ENCODE measurements at regions not wholly inside any gene's neighbourhood (a gene's known extent, or its start where the extent isn't known, plus 50 kb on each side); places are given as distances from the start of the nearest gene placed in this dataset.

DNA sequence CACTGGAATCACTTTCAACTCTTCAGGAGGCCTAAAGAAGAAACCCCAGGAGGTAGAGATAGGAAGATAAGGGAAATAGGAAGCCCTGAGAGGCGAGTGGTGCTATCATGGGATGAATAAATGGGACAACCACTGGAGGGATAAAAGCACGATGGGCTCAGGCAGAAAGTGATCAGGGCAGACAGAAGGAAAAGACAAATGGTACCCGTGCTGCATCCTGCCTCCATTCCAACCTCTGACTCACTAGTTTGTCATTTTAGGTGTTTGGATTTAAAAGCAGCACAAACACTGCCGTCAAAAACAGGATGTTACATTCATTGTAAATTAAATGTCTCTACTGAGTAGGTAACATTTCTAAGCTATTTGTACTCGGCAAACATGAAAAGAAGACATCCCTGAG, 314.3 kb upstream of the HTR2A start:
- Mint-ChIP-seq H3K9me3 (no peaks in the 10 kb centered on the region), H3K4me1 (no peaks in the 10 kb centered on the region)

DNA sequence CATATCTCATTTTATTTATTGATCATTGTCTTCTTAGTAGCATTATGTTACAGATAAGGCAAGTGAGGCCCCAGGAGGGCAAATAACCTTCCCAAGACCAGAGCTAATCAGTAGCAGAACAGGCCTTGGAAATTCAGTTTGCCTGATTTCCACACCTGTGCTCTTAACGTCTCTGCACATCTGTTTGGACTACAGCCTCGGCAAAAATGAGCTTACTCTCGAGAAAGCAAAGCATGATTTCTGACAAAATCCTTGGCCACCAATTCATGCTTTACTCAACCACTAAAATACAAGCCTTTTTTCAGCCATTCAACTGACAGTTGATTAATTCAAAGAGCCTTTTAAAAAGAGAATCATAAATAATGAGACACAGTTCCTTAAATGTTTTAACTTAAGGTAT, 309.3 kb upstream of the HTR2A start:
- Mint-ChIP-seq H3K9me3 (peaks cover 6% of the 10 kb centered on the region), H3K4me1 (no peaks in the 10 kb centered on the region), H3K4me3 (no peak overlapping the region), H3K36me3 (ENCODE audit: low read depth) (no peaks in the 10 kb centered on the region), H3K27ac (no peak overlapping the region), H3K27me3 (no peaks in the 10 kb centered on the region)
- no peak for DNase-seq
- intact Hi-C loops (cut with micrococcal nuclease): no loop called here

More for the DNA sequence above, 314.3 kb upstream of the HTR2A start:
- Mint-ChIP-seq H3K36me3 (ENCODE audit: low read depth) (no peaks in the 10 kb centered on the region), H3K27ac (no peak overlapping the region), H3K4me3 (no peak overlapping the region), H3K27me3 (no peaks in the 10 kb centered on the region)
- intact Hi-C loops (cut with micrococcal nuclease): no loop called here
- DNase-seq: no peak

DNA sequence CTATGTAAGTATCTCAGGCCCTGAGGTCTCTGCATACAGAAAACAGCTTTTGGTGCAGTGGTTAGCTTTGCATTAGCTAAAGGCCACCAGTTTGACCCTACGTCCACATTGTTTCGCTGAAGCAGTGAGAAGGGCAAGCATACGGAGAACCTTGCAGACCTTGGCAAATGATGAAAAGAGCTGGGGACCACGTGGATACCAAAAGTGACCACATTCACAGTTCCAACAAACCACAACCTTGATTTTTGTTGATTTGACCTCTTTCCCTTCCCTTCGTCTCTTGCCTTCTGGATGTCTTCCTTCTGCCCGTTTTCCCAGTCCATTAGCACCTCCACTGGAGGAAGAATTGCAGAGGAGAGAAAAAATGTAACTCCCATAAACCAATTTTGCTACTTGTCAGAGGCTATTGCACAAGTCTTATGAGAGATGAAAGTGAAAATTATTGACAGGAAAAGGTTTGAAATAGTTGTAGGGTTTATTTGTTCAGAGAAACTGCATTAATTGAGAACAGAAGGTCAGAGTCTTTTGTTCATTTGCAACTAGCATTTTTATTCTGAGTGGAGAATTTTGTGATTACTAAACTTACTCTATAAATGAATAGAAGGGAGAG, 293.9 kb upstream of the HTR2A start:
- H3K4me1 Mint-ChIP-seq: no peaks in the 10 kb centered on the region
- peaks cover 2% of the 10 kb centered on the region for H3K27me3 Mint-ChIP-seq
- H3K36me3 Mint-ChIP-seq (ENCODE audit: low read depth): no peaks in the 10 kb centered on the region
- no peak overlapping the region for H3K27ac Mint-ChIP-seq
- no peak overlapping the region for H3K4me3 Mint-ChIP-seq
- intact Hi-C loops (cut with micrococcal nuclease): no loop called here
- DNase-seq: no peak
- no peaks in the 10 kb centered on the region for H3K9me3 Mint-ChIP-seq

DNA sequence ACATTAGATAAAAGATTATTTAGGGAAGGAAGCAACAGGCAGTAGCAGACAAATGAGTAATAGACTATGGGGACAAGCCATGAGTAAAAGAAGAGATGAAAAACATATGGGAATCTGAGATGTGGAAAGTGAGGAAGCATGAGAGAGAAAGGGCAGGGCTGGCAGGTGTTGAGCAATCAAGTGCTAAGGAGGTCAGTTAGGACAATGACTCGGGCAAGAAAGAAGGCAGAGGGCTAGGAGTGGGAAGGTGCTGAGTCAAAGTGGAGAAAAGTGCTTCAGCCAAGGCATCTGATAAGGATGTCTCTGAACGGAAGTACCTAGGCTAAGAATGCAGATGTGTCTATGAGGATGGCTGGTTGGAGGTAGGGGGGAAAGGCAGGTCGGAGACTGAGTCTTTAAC, 291.9 kb upstream of the HTR2A start:
- H3K9me3 Mint-ChIP-seq: no peaks in the 10 kb centered on the region
- H3K27me3 Mint-ChIP-seq: peaks cover 2% of the 10 kb centered on the region
- intact Hi-C loops (cut with micrococcal nuclease): no loop called here
- no peak overlapping the region for H3K4me3 Mint-ChIP-seq
- H3K27ac Mint-ChIP-seq: no peak overlapping the region
- H3K36me3 Mint-ChIP-seq (ENCODE audit: low read depth): no peaks in the 10 kb centered on the region
- no peaks in the 10 kb centered on the region for H3K4me1 Mint-ChIP-seq
- no peak for DNase-seq

DNA sequence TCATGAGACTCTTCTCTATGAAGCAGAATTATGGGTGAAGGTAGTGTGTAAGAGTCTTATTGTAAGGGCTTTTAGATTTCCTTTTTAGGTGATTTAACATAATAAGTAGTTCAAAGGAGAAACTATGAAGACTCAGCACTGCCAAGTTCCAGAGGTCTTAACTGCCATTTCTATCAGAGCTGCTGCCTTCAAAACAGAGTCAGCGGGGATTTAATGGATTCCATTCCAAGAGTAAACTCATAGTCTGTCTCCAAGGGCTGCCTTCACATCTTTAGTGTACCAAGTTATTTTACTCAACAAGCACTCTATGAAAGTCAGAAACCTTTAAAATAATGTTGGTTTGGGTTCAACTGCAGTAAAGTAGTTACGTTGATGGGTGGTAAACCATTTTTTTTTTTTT, 289.6 kb upstream of the HTR2A start:
- Mint-ChIP-seq H3K27ac (no peak overlapping the region), H3K4me3 (no peak overlapping the region), H3K4me1 (no peaks in the 10 kb centered on the region), H3K36me3 (ENCODE audit: low read depth) (no peaks in the 10 kb centered on the region), H3K9me3 (no peaks in the 10 kb centered on the region), H3K27me3 (peaks cover 2% of the 10 kb centered on the region)
- DNase-seq: no peak
- intact Hi-C loops (cut with micrococcal nuclease): no loop called here

DNA sequence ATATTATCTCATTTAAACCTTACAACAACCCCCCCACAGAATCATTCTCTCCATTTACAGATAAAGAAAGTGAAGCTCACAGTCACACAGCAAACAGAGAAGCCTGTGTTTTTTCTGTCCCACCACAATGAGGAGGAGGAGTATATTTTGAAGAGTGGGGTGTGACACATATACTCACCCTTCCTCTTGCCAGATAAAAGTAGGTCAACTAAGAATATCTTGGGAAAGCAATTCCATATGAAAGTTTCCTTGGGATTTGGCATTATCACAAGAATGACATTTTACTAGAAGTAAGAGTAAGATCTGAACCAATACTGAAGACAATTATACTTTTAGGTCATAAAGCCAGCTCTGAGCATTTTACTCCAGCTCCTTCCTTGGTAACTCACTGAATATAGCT, 287.5 kb upstream of the HTR2A start:
- Mint-ChIP-seq H3K4me1 (no peaks in the 10 kb centered on the region), H3K4me3 (no peak overlapping the region), H3K9me3 (no peaks in the 10 kb centered on the region), H3K36me3 (ENCODE audit: low read depth) (no peaks in the 10 kb centered on the region), H3K27ac (no peak overlapping the region), H3K27me3 (no peaks in the 10 kb centered on the region)
- intact Hi-C loops (cut with micrococcal nuclease): no loop called here
- DNase-seq: no peak

DNA sequence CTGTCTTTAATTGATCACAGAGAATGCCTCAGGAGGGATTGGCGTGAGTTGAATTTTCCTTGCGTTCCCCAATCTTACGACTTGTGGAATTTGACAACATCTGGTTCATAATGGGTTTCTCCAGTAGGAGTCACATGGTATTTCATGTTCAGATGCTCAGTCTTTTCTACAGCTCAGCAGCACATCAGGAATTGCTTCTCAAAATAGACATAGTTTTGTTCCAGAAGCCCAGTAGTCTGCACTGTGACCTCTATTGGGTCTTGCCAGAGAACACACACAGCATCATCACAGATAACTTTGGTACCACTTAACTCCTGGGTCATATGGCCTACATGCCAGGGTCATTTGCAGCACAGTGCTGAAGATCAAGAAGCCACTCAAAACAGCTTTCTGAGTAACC, 282.5 kb upstream of the HTR2A start:
- intact Hi-C loops (cut with micrococcal nuclease): no loop called here
- Mint-ChIP-seq H3K9me3 (no peaks in the 10 kb centered on the region), H3K36me3 (ENCODE audit: low read depth) (no peaks in the 10 kb centered on the region), H3K4me3 (no peak overlapping the region), H3K4me1 (no peaks in the 10 kb centered on the region), H3K27ac (no peak overlapping the region), H3K27me3 (no peaks in the 10 kb centered on the region)
- no peak for DNase-seq

DNA sequence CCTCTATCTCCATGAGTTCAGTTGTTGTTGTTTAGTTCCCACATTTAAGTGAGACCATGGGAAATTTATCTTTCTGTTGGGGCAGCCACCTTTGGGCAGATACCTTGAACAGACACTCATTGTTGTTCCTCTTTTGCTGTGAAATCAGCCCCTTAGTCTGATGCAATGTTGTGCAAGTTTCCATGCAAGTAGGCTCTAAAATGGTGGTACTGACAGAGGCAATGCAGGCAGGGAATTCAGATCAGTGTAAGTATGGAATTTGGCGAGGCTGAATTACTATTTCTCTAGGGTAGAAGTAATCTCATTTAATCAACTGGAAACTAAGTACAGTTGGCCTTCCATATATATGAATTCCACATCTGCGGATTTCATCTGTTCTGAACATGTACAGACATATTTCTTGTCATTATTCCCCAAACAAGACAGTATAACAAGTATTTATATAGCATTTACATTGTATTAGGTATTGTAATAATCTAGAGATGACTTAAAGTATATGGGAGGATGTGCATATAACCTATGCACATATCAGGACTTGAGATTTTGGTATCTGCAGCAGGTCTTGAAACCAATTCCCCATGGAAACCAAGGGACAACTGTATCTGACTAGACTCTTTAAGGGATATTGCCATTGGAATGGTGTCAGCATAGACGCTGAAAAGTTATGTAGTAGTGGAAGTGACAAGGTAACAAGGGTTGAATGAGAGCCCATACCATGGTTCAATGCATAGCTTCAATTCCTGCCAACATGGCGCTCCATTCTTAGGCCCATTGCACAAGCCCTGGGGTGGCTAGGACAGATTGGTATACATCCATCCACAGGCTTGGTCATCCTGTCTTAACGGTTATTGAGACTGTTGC, 281.5 kb upstream of the HTR2A start:
- DNase-seq: no peak
- no peak overlapping the region for H3K27ac Mint-ChIP-seq
- H3K9me3 Mint-ChIP-seq: no peaks in the 10 kb centered on the region
- no peaks in the 10 kb centered on the region for H3K4me1 Mint-ChIP-seq
- intact Hi-C loops (cut with micrococcal nuclease): no loop called here
- H3K36me3 Mint-ChIP-seq (ENCODE audit: low read depth): no peaks in the 10 kb centered on the region
- no peaks in the 10 kb centered on the region for H3K27me3 Mint-ChIP-seq
- H3K4me3 Mint-ChIP-seq: no peak overlapping the region

DNA sequence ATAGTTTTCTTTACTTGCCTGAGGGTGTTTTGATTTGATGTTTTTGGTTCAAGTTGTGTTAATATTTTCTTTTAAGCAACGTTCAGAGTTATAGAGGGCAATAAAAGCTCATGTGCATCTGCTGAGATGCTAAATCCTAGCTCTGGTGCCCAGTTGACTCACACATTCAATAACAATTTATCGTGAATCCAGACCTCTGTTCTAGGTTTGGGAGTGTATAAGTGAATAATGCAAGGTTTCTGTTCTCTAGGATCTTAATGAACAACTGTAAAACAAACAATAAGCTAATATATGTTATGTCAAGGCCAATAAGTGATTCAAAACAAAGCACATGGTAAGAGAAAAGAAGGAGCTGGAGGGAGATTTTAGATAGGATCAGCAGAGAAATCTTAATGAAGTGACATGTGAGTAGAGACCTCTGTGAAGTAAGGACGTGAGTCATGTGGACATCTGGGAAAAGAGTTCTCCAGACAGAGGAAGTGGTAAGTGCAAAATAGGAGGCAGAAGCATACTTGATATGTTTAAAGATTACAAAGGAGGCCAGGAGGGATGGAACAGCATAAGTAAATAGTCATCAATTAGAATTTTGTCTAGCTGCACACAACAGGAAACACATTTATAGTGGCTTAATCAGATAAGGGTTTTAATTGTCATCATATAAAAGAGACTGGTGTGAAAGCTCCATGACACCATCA, 278.5 kb upstream of the HTR2A start:
- Mint-ChIP-seq H3K9me3 (no peaks in the 10 kb centered on the region), H3K27me3 (no peaks in the 10 kb centered on the region), H3K27ac (no peak overlapping the region), H3K36me3 (ENCODE audit: low read depth) (no peaks in the 10 kb centered on the region), H3K4me3 (no peak overlapping the region), H3K4me1 (no peaks in the 10 kb centered on the region)
- no peak for DNase-seq
- intact Hi-C loops (cut with micrococcal nuclease): no loop called here

DNA sequence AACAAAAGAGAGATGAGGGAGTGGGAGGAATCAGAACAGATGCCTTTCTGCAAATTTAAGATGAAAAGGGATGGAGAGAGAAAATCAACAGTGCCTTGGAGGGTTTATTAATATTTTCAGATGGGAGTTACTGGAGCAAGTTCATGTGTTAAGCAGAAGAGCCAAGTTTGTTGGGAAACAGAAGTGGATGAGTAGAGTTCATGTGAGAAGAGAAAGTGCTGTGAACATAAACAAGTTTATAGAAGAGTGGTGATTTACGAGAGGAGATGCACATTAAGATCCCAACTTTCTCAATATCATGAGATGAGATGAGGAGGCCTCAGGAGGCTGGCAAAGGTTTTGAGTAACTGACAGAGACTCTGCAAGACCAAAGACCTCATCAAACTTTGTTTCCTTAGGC, 274.1 kb upstream of the HTR2A start:
- intact Hi-C loops (cut with micrococcal nuclease): no loop called here
- Mint-ChIP-seq H3K27me3 (no peaks in the 10 kb centered on the region), H3K4me3 (no peak overlapping the region), H3K27ac (no peak overlapping the region), H3K36me3 (ENCODE audit: low read depth) (no peaks in the 10 kb centered on the region), H3K4me1 (no peaks in the 10 kb centered on the region), H3K9me3 (no peaks in the 10 kb centered on the region)
- DNase-seq: no peak

DNA sequence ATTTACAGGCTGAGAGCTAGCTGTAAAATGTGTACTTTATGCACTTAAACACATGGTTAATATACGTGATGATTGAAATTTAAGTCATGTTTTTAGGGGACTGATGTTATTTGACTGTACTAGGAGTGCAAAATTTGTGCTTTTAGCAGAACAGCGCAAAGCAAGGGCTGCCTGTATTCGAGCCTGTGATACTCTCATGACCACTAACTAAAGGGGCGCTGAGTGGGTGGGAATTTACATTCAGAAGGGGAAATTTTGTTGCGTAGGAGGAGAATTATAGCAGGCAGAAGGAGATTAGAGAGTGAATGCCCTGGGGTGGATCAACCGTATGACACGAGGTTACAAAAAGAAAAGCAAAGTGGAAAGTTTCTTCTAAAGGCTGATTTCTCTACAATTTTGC, 271.8 kb upstream of the HTR2A start:
- Mint-ChIP-seq H3K27ac (no peak overlapping the region), H3K27me3 (no peaks in the 10 kb centered on the region), H3K36me3 (ENCODE audit: low read depth) (no peaks in the 10 kb centered on the region)

DNA sequence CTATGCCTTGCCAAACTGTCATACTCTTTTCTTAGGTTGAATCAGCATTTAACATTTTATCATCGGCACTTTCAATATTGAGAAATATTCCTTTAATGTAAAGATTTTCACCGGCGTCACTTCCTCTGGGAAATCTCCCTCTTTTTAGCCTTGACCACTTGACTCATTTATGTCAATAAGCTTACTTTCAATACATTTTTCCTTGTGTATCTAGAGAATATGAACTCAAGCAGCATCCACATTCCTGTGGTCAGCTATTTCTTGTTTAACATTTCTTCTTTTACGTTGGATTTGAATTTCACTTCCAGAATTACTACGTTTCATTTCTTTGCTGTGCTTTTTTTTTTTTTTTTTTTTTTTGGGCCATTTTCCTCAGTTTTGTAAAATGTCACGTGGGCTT, 271.2 kb upstream of the HTR2A start:
- intact Hi-C loops (cut with micrococcal nuclease): no loop called here
- Mint-ChIP-seq H3K4me1 (no peaks in the 10 kb centered on the region), H3K27me3 (no peaks in the 10 kb centered on the region), H3K9me3 (no peaks in the 10 kb centered on the region), H3K27ac (no peak overlapping the region), H3K4me3 (no peak overlapping the region), H3K36me3 (ENCODE audit: low read depth) (no peaks in the 10 kb centered on the region)
- no peak for DNase-seq

More for the DNA sequence above, 271.8 kb upstream of the HTR2A start:
- Mint-ChIP-seq H3K4me3 (no peak overlapping the region), H3K4me1 (no peaks in the 10 kb centered on the region), H3K9me3 (no peaks in the 10 kb centered on the region)
- intact Hi-C loops (cut with micrococcal nuclease): no loop called here
- no peak for DNase-seq

DNA sequence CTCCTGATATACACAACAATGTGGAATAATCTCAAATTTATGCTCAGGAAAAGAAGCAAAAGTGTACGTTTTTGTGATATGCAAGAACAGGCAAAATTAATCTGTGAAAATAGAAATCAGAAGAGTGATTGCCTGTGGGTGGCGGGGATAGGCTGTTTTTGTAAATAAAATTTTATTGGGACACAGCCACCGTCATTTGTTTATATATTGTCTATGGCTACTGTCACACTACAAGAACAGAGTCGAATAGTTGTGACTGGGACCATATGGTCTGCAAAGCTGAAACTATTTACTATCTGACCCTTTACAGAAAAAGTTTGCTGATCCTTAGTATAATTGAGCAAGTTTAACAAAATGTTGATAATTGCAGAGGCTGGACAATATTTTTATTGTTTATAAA, 269.5 kb upstream of the HTR2A start:
- Mint-ChIP-seq H3K27ac (no peak overlapping the region), H3K4me3 (no peak overlapping the region), H3K4me1 (no peaks in the 10 kb centered on the region), H3K9me3 (no peaks in the 10 kb centered on the region), H3K36me3 (ENCODE audit: low read depth) (no peaks in the 10 kb centered on the region), H3K27me3 (no peaks in the 10 kb centered on the region)
- no peak for DNase-seq
- intact Hi-C loops (cut with micrococcal nuclease): no loop called here

DNA sequence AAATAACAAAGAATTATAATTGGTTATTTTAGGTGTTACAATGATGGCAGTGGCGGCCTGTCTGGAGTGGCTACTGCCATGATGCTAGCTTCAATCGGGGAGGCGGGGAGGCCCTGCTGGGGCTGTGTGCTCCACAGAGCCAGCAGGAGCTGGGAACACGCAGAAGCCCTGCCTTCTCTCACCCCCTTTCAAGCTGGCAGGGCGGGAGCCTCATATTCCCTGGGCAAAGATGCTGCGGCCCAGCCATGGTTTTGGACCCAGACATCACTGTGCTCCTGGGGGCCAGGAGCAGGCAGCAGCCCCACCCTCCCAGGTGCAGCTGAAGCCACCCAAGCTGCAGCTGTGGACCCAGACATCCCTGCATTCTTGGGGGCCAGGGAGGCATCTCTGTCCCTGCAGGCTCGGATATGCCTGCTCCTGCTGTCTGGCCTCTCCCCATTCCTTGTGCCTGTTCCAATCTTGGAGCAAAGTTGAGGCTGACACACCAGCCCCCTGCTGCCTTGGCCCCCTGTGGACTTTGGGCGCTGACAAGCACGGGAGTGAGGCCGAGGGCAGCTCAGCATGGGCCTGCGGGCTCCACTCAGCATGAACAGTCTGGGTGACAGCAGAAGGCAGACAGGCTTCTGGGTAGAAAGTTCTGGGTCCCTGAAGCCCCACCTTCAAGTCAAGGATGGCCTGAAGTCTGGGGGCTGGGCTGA, 263.1 kb upstream of the HTR2A start:
- Mint-ChIP-seq H3K27me3 (no peaks in the 10 kb centered on the region), H3K36me3 (ENCODE audit: low read depth) (no peaks in the 10 kb centered on the region)

More for the DNA sequence above, 263.1 kb upstream of the HTR2A start:
- intact Hi-C loops (cut with micrococcal nuclease): no loop called here
- no peak overlapping the region for H3K27ac Mint-ChIP-seq
- DNase-seq: no peak
- no peaks in the 10 kb centered on the region for H3K4me1 Mint-ChIP-seq
- no peaks in the 10 kb centered on the region for H3K9me3 Mint-ChIP-seq
- H3K4me3 Mint-ChIP-seq: no peak overlapping the region

Measured in activated CD4-positive, alpha-beta T cell treated with anti-CD3 and anti-CD28 coated beads, Interleukin-2, amount 10 ng/mL, durations not matched to agents 24 days and 14 days (primary cell).